SK-N-SH treated with all-trans-retinoic acid at 6 μM for 48 hours (cell line): ENCODE measurements at regions not wholly inside any gene's neighbourhood (a gene's known extent, or its start where the extent isn't known, plus 50 kb on each side); places are given as distances from the start of the nearest gene placed in this dataset.

ENCODE experiments used
- ATAC-seq: fragments of 200-7000 bp; cut with Tn5 transposase; 3 replicates; pipeline ENCODE4 v1.9.1; 2020; ENCODE audit warnings: mild to moderate bottlenecking, moderate library complexity
- ARNTL ChIP-seq: fragments of 450-650 bp; formaldehyde crosslinking; IDR thresholded peaks from 2 replicates; pipeline ENCODE4 v1.5.0; 2020; ENCODE audit warnings: low read depth, mild to moderate bottlenecking, moderate library complexity, borderline replicate concordance
- BACH2 ChIP-seq: fragments of 250-450 bp; sonication (Bioruptor Pico); IDR thresholded peaks from 2 replicates; pipeline ENCODE4 v1.9.0; 2021; ENCODE audit warnings: mild to moderate bottlenecking, borderline replicate concordance
- CSDC2 ChIP-seq: fragments of 250-450 bp; sonication (Bioruptor Pico); IDR thresholded peaks from 2 replicates; pipeline ENCODE4 v1.5.0; 2020; ENCODE audit warnings: mild to moderate bottlenecking, moderate library complexity
- ESRRG ChIP-seq: fragments of 250-450 bp; sonication (Bioruptor Pico); IDR thresholded peaks from 2 replicates; pipeline ENCODE4 v1.6.1; 2021; ENCODE audit warnings: mild to moderate bottlenecking
- GLIS3 ChIP-seq: fragments of 250-450 bp; sonication (Bioruptor Pico); IDR thresholded peaks from 2 replicates; pipeline ENCODE4 v1.5.0; 2020; ENCODE audit warnings: mild to moderate bottlenecking, moderate library complexity
- ISL1 ChIP-seq: fragments of 250-450 bp; sonication (Bioruptor Pico); IDR thresholded peaks from 2 replicates; pipeline ENCODE4 v2.1.2; 2022; ENCODE audit warnings: mild to moderate bottlenecking, moderate library complexity
- OSR1 ChIP-seq: fragments of 250-450 bp; sonication (Bioruptor Pico); IDR thresholded peaks from 2 replicates; pipeline ENCODE4 v1.8.0; 2022; ENCODE audit warnings: moderate library complexity, mild to moderate bottlenecking, inconsistent platforms
- PPARA ChIP-seq: fragments of 250-450 bp; sonication (Bioruptor Pico); IDR thresholded peaks from 2 replicates; pipeline ENCODE4 v1.5.0; 2020; ENCODE audit warnings: mild to moderate bottlenecking, borderline replicate concordance
- RARB ChIP-seq: fragments of 250-450 bp; sonication (Bioruptor Pico); IDR thresholded peaks from 2 replicates; pipeline ENCODE4 v1.8.0; 2021; ENCODE audit warnings: mild to moderate bottlenecking, moderate library complexity
- SNAI2 ChIP-seq: fragments of 250-450 bp; sonication (Bioruptor Pico); IDR thresholded peaks from 2 replicates; pipeline ENCODE4 v1.5.0; 2020; ENCODE audit warnings: mild to moderate bottlenecking, moderate library complexity
- TCF4 ChIP-seq: fragments of 250-450 bp; sonication (Bioruptor Pico); IDR thresholded peaks from 2 replicates; pipeline ENCODE4 v1.8.0; 2021; ENCODE audit warnings: mild to moderate bottlenecking, moderate library complexity, borderline replicate concordance
- TOX ChIP-seq: fragments of 250-450 bp; sonication (Bioruptor Pico); IDR thresholded peaks from 2 replicates; pipeline ENCODE4 v1.8.0; 2021; ENCODE audit warnings: mild to moderate bottlenecking, moderate library complexity, borderline replicate concordance
- ZC3H10 ChIP-seq: fragments of 250-450 bp; sonication (Bioruptor Pico); IDR thresholded peaks from 2 replicates; pipeline ENCODE4 v1.5.1; 2021; ENCODE audit warnings: mild to moderate bottlenecking, moderate library complexity
- ZFP3 ChIP-seq: fragments of 250-450 bp; sonication (Bioruptor Pico); IDR thresholded peaks from 2 replicates; pipeline ENCODE4 v1.5.0; 2020; ENCODE audit warnings: mild to moderate bottlenecking, moderate library complexity
- ZFP30 ChIP-seq: fragments of 450-650 bp; formaldehyde crosslinking; IDR thresholded peaks from 2 replicates; pipeline ENCODE4 v1.5.0; 2022; ENCODE audit warnings: mild to moderate bottlenecking, moderate library complexity
- ZNF565 ChIP-seq: fragments of 450-650 bp; formaldehyde crosslinking; conservative IDR thresholded peaks from 2 replicates; pipeline ENCODE4 v1.5.0; 2020; ENCODE audit warnings: low read depth, mild to moderate bottlenecking, moderate library complexity
- TF ChIP-seq, protein P1 (sequence below): fragments of 250-450 bp; sonication (Bioruptor Pico); IDR thresholded peaks from 2 replicates; pipeline ENCODE4 v1.5.1; 2021; ENCODE audit warnings: mild to moderate bottlenecking, moderate library complexity
- TF ChIP-seq, protein P2 (sequence below): fragments of 250-450 bp; sonication (Bioruptor Pico); IDR thresholded peaks from 2 replicates; pipeline ENCODE4 v1.8.0; 2021; ENCODE audit warnings: low read depth, mild to moderate bottlenecking, moderate library complexity, borderline replicate concordance
- TF ChIP-seq, protein P3 (sequence below): fragments of 250-450 bp; sonication (Bioruptor Pico); IDR thresholded peaks from 2 replicates; pipeline ENCODE4 v1.8.0; 2020; ENCODE audit warnings: mild to moderate bottlenecking, moderate library complexity, borderline replicate concordance
- TF ChIP-seq, protein P4 (sequence below): fragments of 250-450 bp; sonication (Bioruptor Pico); IDR thresholded peaks from 2 replicates; pipeline ENCODE4 v1.5.0; 2020; ENCODE audit warnings: mild to moderate bottlenecking, moderate library complexity

DNA sequence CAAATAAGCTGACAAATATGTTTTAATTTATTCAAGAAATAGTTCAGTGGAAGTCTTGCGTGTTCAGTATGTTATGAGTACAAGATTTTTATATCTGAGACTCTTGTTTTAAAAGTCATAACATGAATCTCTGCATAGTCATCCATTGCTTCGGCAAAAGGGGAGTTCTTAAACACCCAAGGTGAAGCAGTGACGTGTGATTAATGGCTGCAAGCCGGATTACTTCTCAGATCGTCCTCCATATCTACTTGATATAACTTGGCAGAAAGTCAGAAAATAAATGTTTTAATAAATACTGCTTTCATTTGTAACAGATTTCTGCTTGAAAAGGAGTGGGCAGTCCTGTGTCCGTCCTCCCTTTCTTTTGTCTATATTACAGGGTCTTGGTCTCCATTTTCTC lies 64.6 kb upstream of the IL15 start:
- ATAC-seq: no peak; the same call in 2 of the 3 replicates
- no peak for TF ChIP-seq RARB (CRISPR knock-in tag)
- TF ChIP-seq BACH2: no peak
- TF ChIP-seq, protein P1, sequence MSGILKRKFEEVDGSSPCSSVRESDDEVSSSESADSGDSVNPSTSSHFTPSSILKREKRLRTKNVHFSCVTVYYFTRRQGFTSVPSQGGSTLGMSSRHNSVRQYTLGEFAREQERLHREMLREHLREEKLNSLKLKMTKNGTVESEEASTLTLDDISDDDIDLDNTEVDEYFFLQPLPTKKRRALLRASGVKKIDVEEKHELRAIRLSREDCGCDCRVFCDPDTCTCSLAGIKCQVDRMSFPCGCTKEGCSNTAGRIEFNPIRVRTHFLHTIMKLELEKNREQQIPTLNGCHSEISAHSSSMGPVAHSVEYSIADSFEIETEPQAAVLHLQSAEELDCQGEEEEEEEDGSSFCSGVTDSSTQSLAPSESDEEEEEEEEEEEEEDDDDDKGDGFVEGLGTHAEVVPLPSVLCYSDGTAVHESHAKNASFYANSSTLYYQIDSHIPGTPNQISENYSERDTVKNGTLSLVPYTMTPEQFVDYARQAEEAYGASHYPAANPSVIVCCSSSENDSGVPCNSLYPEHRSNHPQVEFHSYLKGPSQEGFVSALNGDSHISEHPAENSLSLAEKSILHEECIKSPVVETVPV (CRISPR knock-in tag): no peak
- TF ChIP-seq, protein P2, sequence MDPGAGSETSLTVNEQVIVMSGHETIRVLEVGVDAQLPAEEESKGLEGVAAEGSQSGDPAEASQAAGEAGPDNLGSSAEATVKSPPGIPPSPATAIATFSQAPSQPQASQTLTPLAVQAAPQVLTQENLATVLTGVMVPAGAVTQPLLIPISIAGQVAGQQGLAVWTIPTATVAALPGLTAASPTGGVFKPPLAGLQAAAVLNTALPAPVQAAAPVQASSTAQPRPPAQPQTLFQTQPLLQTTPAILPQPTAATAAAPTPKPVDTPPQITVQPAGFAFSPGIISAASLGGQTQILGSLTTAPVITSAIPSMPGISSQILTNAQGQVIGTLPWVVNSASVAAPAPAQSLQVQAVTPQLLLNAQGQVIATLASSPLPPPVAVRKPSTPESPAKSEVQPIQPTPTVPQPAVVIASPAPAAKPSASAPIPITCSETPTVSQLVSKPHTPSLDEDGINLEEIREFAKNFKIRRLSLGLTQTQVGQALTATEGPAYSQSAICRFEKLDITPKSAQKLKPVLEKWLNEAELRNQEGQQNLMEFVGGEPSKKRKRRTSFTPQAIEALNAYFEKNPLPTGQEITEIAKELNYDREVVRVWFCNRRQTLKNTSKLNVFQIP (CRISPR knock-in tag): no peak
- TF ChIP-seq SNAI2 (CRISPR knock-in tag): no peak

DNA sequence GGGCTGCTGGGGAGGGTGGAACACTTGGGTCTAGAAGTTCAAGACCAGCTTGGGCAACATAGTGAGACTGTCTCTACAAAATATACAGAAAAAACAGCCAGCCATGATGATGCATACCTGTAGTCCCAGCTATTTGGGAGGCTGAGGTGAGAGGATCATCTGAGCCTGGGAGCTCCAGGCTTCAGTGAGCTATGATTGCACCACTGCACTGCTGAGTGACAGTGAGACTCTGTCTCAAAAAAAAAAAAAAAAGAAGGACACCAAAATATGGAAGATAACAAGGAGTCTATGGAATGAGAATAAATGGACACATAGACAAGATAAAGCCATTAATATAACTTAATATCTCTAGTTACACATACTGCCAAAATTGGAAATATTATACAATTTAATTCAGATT lies 62.7 kb upstream of the IL15 start:
- TF ChIP-seq OSR1 (CRISPR knock-in tag): no peak
- no peak for TF ChIP-seq ZC3H10 (CRISPR knock-in tag)
- no peak for TF ChIP-seq SNAI2 (CRISPR knock-in tag)
- TF ChIP-seq, protein P3, sequence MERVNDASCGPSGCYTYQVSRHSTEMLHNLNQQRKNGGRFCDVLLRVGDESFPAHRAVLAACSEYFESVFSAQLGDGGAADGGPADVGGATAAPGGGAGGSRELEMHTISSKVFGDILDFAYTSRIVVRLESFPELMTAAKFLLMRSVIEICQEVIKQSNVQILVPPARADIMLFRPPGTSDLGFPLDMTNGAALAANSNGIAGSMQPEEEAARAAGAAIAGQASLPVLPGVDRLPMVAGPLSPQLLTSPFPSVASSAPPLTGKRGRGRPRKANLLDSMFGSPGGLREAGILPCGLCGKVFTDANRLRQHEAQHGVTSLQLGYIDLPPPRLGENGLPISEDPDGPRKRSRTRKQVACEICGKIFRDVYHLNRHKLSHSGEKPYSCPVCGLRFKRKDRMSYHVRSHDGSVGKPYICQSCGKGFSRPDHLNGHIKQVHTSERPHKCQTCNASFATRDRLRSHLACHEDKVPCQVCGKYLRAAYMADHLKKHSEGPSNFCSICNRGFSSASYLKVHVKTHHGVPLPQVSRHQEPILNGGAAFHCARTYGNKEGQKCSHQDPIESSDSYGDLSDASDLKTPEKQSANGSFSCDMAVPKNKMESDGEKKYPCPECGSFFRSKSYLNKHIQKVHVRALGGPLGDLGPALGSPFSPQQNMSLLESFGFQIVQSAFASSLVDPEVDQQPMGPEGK: no peak
- TF ChIP-seq ZFP3 (CRISPR knock-in tag): no peak
- TF ChIP-seq, protein P4, sequence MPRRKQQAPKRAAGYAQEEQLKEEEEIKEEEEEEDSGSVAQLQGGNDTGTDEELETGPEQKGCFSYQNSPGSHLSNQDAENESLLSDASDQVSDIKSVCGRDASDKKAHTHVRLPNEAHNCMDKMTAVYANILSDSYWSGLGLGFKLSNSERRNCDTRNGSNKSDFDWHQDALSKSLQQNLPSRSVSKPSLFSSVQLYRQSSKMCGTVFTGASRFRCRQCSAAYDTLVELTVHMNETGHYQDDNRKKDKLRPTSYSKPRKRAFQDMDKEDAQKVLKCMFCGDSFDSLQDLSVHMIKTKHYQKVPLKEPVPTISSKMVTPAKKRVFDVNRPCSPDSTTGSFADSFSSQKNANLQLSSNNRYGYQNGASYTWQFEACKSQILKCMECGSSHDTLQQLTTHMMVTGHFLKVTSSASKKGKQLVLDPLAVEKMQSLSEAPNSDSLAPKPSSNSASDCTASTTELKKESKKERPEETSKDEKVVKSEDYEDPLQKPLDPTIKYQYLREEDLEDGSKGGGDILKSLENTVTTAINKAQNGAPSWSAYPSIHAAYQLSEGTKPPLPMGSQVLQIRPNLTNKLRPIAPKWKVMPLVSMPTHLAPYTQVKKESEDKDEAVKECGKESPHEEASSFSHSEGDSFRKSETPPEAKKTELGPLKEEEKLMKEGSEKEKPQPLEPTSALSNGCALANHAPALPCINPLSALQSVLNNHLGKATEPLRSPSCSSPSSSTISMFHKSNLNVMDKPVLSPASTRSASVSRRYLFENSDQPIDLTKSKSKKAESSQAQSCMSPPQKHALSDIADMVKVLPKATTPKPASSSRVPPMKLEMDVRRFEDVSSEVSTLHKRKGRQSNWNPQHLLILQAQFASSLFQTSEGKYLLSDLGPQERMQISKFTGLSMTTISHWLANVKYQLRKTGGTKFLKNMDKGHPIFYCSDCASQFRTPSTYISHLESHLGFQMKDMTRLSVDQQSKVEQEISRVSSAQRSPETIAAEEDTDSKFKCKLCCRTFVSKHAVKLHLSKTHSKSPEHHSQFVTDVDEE (CRISPR knock-in tag): no peak
- TF ChIP-seq TCF4 (CRISPR knock-in tag): no peak
- TF ChIP-seq ZFP30 (CRISPR knock-in tag): no peak
- no peak for ATAC-seq

DNA sequence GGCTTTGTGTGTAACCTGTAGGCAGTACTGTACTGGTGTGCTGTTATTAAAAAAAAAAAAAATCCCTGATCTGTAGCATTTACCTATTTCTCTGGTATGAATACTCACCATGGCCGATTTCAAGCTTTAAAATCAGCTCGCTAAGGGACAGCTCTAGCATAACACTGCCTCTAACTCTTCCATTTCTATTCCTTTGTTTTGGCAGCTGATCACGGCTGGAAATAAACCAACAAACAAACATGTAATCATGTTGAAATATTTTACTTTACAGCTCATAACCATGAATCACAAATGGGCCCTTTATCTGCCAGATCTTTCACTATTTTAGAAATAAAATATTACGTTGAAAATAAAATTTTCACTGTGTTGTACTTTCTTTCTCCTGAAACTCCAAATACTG lies 60.5 kb upstream of the IL15 start:
- no peak for TF ChIP-seq GLIS3 (CRISPR knock-in tag)
- TF ChIP-seq ISL1 (CRISPR knock-in tag): no peak
- TF ChIP-seq TOX: no peak
- TF ChIP-seq ESRRG: no peak
- no peak for TF ChIP-seq BACH2
- TF ChIP-seq ZC3H10 (CRISPR knock-in tag): no peak
- ATAC-seq: no peak

DNA sequence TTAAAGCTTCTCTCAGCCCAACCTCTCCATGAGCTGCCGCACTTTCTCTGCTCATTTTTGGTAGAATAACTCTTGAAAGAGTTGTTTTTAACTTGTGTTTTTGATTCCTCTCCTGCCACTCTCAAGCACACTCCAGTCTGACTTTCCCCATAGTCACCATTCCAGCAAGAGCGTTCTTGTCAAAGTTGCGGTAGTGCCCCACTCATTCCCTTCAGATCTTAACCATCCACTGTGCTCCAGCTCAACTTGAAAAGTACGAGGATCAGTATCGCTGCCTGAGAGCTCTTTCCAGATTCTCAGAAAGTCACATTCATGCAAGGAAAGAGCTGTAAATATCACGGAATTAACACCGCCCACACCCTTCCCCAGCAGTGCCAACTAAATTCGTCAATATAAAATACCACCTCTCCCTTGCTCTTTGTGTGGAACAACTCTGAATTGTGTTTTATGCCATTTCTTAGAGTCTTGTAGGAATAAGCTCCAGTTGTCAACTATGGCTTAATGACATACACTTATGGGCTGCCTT lies 59.7 kb upstream of the IL15 start:
- TF ChIP-seq ZFP3 (CRISPR knock-in tag) (no peak), OSR1 (CRISPR knock-in tag) (no peak), RARB (CRISPR knock-in tag) (no peak)
- TF ChIP-seq, all 23 proteins: peak for 0

DNA sequence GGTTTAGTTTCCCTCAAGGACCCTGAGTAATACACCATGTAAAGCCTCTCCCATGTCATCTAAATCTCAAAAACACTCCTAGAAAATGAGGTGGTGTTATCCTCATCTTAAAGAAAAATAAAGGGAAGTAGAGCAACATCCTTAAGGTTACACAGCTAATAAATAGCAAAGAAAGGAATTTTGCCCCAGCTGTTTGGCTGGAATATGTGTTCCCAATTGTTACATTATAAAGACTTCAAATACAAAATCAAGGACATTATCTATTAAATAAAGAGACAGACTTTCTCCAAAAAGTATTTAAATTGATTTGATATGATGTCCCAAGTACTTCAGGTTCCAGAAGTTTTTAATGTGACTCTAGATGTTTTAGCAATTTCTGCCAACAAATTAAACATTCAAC lies 57.9 kb upstream of the IL15 start:
- ATAC-seq: no peak
- no peak for TF ChIP-seq ZC3H10 (CRISPR knock-in tag)
- TF ChIP-seq, protein P2 (CRISPR knock-in tag): no peak
- no peak for TF ChIP-seq ZNF565 (CRISPR knock-in tag)
- TF ChIP-seq, protein P1 (CRISPR knock-in tag): no peak
- TF ChIP-seq ESRRG: no peak
- TF ChIP-seq, protein P4 (CRISPR knock-in tag): no peak
- TF ChIP-seq GLIS3 (CRISPR knock-in tag): no peak
- TF ChIP-seq ARNTL (CRISPR knock-in tag): no peak
- no peak for TF ChIP-seq OSR1 (CRISPR knock-in tag)
- no peak for TF ChIP-seq ZFP3 (CRISPR knock-in tag)
- TF ChIP-seq CSDC2 (CRISPR knock-in tag): no peak
- TF ChIP-seq PPARA (CRISPR knock-in tag): no peak
- TF ChIP-seq SNAI2 (CRISPR knock-in tag): no peak
- TF ChIP-seq, all 23 proteins: peak for 0

More for the DNA sequence above, 59.7 kb upstream of the IL15 start:
- ATAC-seq: no peak
